Chondrocyte (in vitro differentiated cells): ENCODE measurements at regions not wholly inside any gene's neighbourhood (a gene's known extent, or its start where the extent isn't known, plus 50 kb on each side); places are given as distances from the start of the nearest gene placed in this dataset.

Experiments used
- DNase-seq: peaks from one replicate; pipeline ENCODE4 v3.0.0; 2021; ENCODE audit warnings: mixed read lengths, low spot score
- H3K27ac Mint-ChIP-seq: one replicate; pipeline ENCODE4 v1.8.0; 2021; ENCODE audit warnings: mild to moderate bottlenecking, moderate library complexity, mixed read lengths; ENCODE audit not compliant: unreplicated experiment
- H3K27me3 Mint-ChIP-seq: 2 replicates; pipeline ENCODE4 v1.8.0; 2021; ENCODE audit warnings: low read depth, mixed read lengths
- H3K36me3 Mint-ChIP-seq: 2 replicates; pipeline ENCODE4 v1.8.0; 2021; ENCODE audit warnings: low read depth, mixed read lengths
- H3K4me1 Mint-ChIP-seq: 2 replicates; pipeline ENCODE4 v1.8.0; 2021; ENCODE audit warnings: low read depth, mild to moderate bottlenecking, mixed read lengths
- H3K4me3 Mint-ChIP-seq: one replicate; pipeline ENCODE4 v1.8.0; 2021; ENCODE audit warnings: mild to moderate bottlenecking, moderate library complexity, mixed read lengths; ENCODE audit not compliant: unreplicated experiment
- H3K9me3 Mint-ChIP-seq: 2 replicates; pipeline ENCODE4 v1.8.0; 2021; ENCODE audit warnings: low read depth, mixed read lengths
- CTCF ChIP-seq: fragments of 200-600 bp; sonication (generic); IDR thresholded peaks from 2 replicates; pipeline ENCODE4 v1.5.0; 2021; ENCODE audit warnings: antibody characterized with exemption, mild to moderate bottlenecking, moderate library complexity

- Mint-ChIP-seq H3K4me3 (no peak overlapping the region), H3K4me1 (no peaks in the 10 kb centered on the region), H3K27ac (no peak overlapping the region), H3K36me3 (peaks cover 4% of the 10 kb centered on the region), H3K9me3 (peaks cover 20% of the 10 kb centered on the region), H3K27me3 (no peaks in the 10 kb centered on the region)
- TF ChIP-seq CTCF = no peak
- no peak for DNase-seq
Measured at GRCh38 chr2:60230037-60230436, 323.4 kb downstream of the BCL11A start.

- H3K9me3 Mint-ChIP-seq = peaks cover 7% of the 10 kb centered on the region
- no peak overlapping the region for H3K4me3 Mint-ChIP-seq
- no peak overlapping the region for H3K27ac Mint-ChIP-seq
- H3K27me3 Mint-ChIP-seq = no peaks in the 10 kb centered on the region
- no peak for DNase-seq
- H3K4me1 Mint-ChIP-seq = no peaks in the 10 kb centered on the region
- no peak for TF ChIP-seq CTCF
- H3K36me3 Mint-ChIP-seq = peaks cover 2% of the 10 kb centered on the region
Measured at GRCh38 chr2:60226943-60227342, 326.5 kb downstream of the BCL11A start.

- no peak for DNase-seq
- peaks cover 2% of the 10 kb centered on the region for H3K9me3 Mint-ChIP-seq
- no peak overlapping the region for H3K4me3 Mint-ChIP-seq
- TF ChIP-seq CTCF = no peak
- no peak overlapping the region for H3K27ac Mint-ChIP-seq
- peaks cover 1% of the 10 kb centered on the region for H3K27me3 Mint-ChIP-seq
- no peaks in the 10 kb centered on the region for H3K4me1 Mint-ChIP-seq
- H3K36me3 Mint-ChIP-seq = no peaks in the 10 kb centered on the region
Measured at GRCh38 chr2:60226191-60226590, 327.3 kb downstream of the BCL11A start.

- no peaks in the 10 kb centered on the region for H3K4me1 Mint-ChIP-seq
- peaks cover 5% of the 10 kb centered on the region for H3K27me3 Mint-ChIP-seq
- H3K27ac Mint-ChIP-seq = no peak overlapping the region
- H3K9me3 Mint-ChIP-seq = no peaks in the 10 kb centered on the region
- no peaks in the 10 kb centered on the region for H3K36me3 Mint-ChIP-seq
- TF ChIP-seq CTCF = no peak
- no peak overlapping the region for H3K4me3 Mint-ChIP-seq
- DNase-seq = no peak
Measured at GRCh38 chr2:60223859-60224258, 329.6 kb downstream of the BCL11A start.

GRCh38 chr2:60221098-60221497 is 332.4 kb downstream of the BCL11A start:
- no peaks in the 10 kb centered on the region for H3K36me3 Mint-ChIP-seq
- no peak for DNase-seq
- H3K4me3 Mint-ChIP-seq = no peak overlapping the region
- peaks cover 6% of the 10 kb centered on the region for H3K27me3 Mint-ChIP-seq
- no peaks in the 10 kb centered on the region for H3K4me1 Mint-ChIP-seq
- no peaks in the 10 kb centered on the region for H3K9me3 Mint-ChIP-seq
- no peak for TF ChIP-seq CTCF
- no peak overlapping the region for H3K27ac Mint-ChIP-seq
